ENCODE measurements at regions not wholly inside any gene's neighbourhood (a gene's known extent, or its start where the extent isn't known, plus 50 kb on each side); places are given as distances from the start of the nearest gene placed in this dataset.

- Mint-ChIP-seq H3K9me3 (ENCODE audit: unreplicated experiment) (peaks cover 20% of the 10 kb centered on the region), H3K36me3 (ENCODE audit: unreplicated experiment) (peaks cover 6% of the 10 kb centered on the region), H3K27me3 (ENCODE audit: unreplicated experiment) (no peaks in the 10 kb centered on the region), H3K4me1 (ENCODE audit: unreplicated experiment) (peaks cover 20% of the 10 kb centered on the region), H3K27ac (ENCODE audit: unreplicated experiment) (no peak overlapping the region), H3K4me3 (ENCODE audit: unreplicated experiment) (no peak overlapping the region)
- no peak for TF ChIP-seq CTCF (IDR thresholded peaks at IDR 0.05)
- no peak for DNase-seq (ENCODE audit: extremely low spot score, unreplicated experiment)
Measured at GRCh38 chr7:25821225-25821624, 330.8 kb upstream of the NFE2L3 start.

- DNase-seq (ENCODE audit: extremely low spot score, unreplicated experiment): no peak
- Mint-ChIP-seq H3K27me3 (ENCODE audit: unreplicated experiment) (no peaks in the 10 kb centered on the region), H3K4me1 (ENCODE audit: unreplicated experiment) (peaks cover 14% of the 10 kb centered on the region), H3K4me3 (ENCODE audit: unreplicated experiment) (no peak overlapping the region), H3K36me3 (ENCODE audit: unreplicated experiment) (peaks cover 14% of the 10 kb centered on the region), H3K27ac (ENCODE audit: unreplicated experiment) (no peak overlapping the region), H3K9me3 (ENCODE audit: unreplicated experiment) (peaks cover 14% of the 10 kb centered on the region)
- TF ChIP-seq CTCF (IDR thresholded peaks at IDR 0.05): no peak
Measured at GRCh38 chr7:25822823-25823222, 329.2 kb upstream of the NFE2L3 start.

GRCh38 chr7:25823571-25823970, 328.4 kb upstream of the NFE2L3 start:
- no peak overlapping the region for H3K4me3 Mint-ChIP-seq (ENCODE audit: unreplicated experiment)
- no peaks in the 10 kb centered on the region for H3K27me3 Mint-ChIP-seq (ENCODE audit: unreplicated experiment)
- H3K4me1 Mint-ChIP-seq (ENCODE audit: unreplicated experiment): peaks cover 12% of the 10 kb centered on the region
- DNase-seq (ENCODE audit: extremely low spot score, unreplicated experiment): no peak
- H3K9me3 Mint-ChIP-seq (ENCODE audit: unreplicated experiment): peaks cover 21% of the 10 kb centered on the region
- no peak overlapping the region for H3K27ac Mint-ChIP-seq (ENCODE audit: unreplicated experiment)
- TF ChIP-seq CTCF (IDR thresholded peaks at IDR 0.05): no peak
- peaks cover 14% of the 10 kb centered on the region for H3K36me3 Mint-ChIP-seq (ENCODE audit: unreplicated experiment)

GRCh38 chr7:25828468-25828867, 323.5 kb upstream of the NFE2L3 start:
- Mint-ChIP-seq H3K9me3 (ENCODE audit: unreplicated experiment) (peaks cover 15% of the 10 kb centered on the region), H3K4me1 (ENCODE audit: unreplicated experiment) (peaks cover 47% of the 10 kb centered on the region), H3K4me3 (ENCODE audit: unreplicated experiment) (no peak overlapping the region), H3K36me3 (ENCODE audit: unreplicated experiment) (peaks cover 10% of the 10 kb centered on the region), H3K27me3 (ENCODE audit: unreplicated experiment) (no peaks in the 10 kb centered on the region), H3K27ac (ENCODE audit: unreplicated experiment) (peak overlapping the region; percentile 19)
- TF ChIP-seq CTCF (IDR thresholded peaks at IDR 0.05): no peak
- DNase-seq (ENCODE audit: extremely low spot score, unreplicated experiment): no peak

- Mint-ChIP-seq H3K27me3 (ENCODE audit: unreplicated experiment) (no peaks in the 10 kb centered on the region), H3K27ac (ENCODE audit: unreplicated experiment) (peak overlapping the region; percentile 90), H3K4me3 (ENCODE audit: unreplicated experiment) (no peak overlapping the region), H3K4me1 (ENCODE audit: unreplicated experiment) (peaks cover 52% of the 10 kb centered on the region), H3K9me3 (ENCODE audit: unreplicated experiment) (peaks cover 15% of the 10 kb centered on the region), H3K36me3 (ENCODE audit: unreplicated experiment) (peaks cover 10% of the 10 kb centered on the region)
- DNase-seq (ENCODE audit: extremely low spot score, unreplicated experiment): no peak
- no peak for TF ChIP-seq CTCF (IDR thresholded peaks at IDR 0.05)
Measured at GRCh38 chr7:25829663-25830062, 322.3 kb upstream of the NFE2L3 start.
